Fibroblast of skin of left quadriceps (primary cell): ENCODE measurements at regions not wholly inside any gene's neighbourhood (a gene's known extent, or its start where the extent isn't known, plus 50 kb on each side); places are given as distances from the start of the nearest gene placed in this dataset.
A peak's percentile ranks its signal among the peaks of the same experiment; 100 is the strongest.

Source experiments
- DNase-seq, 2 experiments: peaks; one replicate each; pipeline ENCODE4 v3.0.0-alpha.2; 2013; ENCODE audit warnings: low read depth in 2 of 2

DNA sequence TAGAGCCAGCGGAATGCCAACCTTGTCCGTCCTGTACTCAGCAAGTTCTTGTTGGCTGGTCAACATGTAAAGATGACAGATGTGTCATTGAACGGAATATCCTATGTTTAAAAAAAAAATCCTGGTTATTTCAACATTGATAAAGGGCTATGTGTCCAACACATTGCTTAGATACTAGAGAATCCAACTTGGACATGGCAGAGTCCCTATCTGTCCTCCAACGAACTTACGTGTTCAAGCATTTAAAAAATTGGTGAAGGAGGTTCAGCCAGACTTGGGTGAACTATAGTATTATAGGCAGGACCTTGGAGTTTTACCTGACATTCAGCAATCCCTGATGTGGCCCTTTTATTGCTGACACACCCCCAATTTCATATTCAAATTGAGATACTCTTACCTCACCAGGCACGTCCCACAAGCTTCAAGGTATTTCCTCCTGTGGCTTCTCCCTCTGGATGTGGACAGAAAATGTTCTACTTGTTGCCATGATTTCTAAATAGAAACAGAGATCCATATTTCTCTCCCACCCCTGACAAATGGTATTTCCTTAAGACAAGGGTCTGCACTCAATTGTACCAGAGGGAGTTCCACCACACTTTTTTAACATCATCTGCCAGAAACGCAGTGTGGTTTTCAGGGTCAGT, 207.7 kb upstream of the TPM1 start:
- DNase-seq = no peak

DNA sequence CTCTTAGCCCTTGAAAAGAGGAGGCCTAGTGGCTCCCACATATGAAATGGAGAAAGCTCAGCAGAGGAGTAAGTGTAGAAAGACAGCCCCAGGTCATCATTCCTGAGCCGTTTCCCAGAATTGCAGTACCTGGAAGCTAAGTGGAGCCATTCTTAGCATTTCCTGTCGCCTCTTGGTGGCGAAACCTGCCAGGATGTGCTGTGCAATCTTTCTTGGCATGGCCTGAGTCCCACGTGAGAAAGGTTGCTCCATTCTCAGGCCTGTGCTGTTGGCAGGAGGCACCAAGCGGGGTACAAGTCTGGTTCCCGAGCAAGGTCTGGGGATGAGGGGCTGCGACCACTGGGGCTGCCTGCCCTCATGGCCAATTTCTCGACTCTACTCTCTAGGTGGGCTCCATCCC, 207.2 kb upstream of the TPM1 start:
- DNase-seq = no peak

DNA sequence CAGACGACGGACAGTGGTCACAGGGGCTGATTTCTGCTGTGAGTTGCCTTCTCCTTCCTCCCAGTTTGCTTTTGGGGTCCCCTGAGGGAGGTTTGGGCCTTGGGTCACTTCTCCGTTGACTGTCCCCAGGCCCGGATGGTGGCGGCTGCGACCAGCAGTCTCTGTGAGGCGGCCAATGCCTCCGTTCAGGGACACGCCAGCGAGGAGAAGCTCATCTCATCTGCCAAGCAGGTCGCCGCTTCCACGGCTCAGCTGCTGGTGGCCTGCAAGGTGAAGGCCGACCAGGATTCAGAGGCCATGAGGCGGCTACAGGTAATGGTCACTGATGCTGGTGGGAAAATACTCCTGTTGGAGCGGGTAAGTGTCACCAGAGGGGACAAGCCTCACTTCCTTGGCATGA, 206.8 kb upstream of the TPM1 start:
- DNase-seq = no peak

DNA sequence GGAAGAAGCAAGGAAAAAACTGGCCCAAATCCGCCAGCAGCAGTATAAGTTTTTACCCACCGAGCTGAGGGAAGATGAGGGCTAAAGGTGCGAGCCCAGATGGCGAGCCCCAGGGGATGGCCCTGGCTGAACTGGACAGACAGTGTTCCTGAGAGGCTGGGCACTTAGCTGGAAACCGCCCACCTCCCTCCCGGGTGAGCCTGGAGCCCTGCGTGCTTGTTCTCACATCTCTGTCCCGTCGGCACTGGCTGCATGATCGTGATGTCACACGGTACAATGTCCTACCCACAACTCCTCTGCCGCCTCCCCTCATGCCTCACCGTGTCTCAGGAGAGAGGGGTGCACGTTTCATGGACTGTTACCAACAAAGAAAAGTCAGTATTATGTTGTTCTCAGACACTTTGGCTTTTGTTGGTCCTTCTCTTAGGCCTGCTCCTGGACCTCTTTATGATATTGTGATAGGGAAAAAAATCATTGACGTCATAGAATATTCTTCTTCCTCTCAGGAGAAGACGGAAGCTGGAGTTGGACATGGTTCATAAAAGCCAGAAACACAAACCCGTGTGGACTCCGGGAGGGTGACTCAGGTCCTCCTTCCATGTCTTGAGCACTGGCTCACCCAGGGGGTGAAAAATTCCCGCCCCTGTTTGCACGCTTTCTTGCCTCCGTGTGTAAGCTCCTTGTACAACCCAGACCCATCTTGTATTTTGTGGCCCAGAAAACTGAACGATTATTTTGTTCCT, 201.8 kb upstream of the TPM1 start:
- no peak for DNase-seq

DNA sequence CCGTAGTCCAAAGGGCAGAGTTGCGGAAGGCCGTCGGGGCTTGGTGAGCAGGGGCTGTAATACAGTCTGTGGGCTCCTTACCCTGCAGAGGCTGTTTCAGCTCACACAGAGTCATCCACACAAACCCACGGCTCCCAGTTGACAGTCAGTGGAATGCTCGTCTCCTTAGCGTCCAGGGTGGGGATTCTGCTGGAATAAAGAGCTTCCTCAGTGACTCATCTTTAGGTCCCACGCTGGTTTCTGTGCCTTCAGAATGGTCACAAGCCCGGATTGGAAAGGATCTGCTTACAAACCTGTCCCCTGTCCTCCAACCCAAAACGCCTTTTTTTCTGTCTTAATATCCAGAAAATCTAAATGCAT, 201.3 kb upstream of the TPM1 start:
- no peak for DNase-seq

DNA sequence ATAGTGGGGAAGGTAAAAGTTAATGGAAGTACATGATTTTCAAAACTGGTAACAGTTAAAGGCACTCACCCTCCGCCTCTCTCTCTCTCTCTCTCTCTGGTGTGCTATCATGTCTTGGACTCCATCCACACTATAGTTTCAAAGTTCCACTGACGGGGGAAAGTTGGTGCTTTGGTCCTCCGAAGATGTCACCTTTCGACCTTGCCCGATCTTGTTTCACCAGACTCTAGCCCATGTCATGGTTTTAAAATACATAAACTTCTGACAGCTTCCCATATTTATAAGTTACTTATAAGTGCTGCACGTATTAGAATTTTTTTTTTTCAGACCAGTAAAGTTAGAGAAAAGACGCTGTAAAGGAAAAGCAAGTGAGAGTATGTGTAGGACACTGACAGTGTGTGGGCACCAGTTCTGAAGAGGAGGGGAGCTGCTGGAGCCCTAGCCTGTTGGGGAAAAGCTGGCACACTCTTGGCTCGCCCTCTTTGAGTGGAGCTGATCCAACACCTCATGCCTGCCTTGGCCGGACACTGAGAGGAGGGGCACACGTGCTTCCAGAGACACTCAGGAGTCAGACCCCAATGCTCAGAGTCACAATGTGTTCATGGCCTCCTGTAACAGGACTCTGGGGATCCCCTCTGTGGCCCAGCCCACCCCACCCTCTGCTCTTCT, 200.5 kb upstream of the TPM1 start:
- no peak for DNase-seq

DNA sequence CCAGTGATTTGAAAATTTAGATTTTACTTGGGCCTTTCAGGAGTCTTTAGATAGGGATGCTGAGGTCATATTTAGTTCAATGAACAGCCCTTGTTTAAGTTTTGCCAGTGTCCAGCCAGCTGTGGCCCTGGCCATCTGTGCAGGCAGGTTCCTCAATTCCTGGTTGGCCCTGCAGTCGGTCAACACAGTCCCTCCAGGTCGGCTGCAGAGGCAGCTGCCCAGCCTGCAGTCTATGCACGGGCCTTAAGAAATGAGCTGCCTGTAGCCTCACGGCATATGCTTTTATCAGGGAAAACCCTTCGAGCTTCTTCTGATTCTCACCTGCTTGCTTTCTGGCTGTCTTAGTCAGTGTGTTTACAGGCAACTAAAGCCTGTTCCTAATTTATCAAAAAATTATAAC, 199.2 kb upstream of the TPM1 start:
- no peak for DNase-seq

DNA sequence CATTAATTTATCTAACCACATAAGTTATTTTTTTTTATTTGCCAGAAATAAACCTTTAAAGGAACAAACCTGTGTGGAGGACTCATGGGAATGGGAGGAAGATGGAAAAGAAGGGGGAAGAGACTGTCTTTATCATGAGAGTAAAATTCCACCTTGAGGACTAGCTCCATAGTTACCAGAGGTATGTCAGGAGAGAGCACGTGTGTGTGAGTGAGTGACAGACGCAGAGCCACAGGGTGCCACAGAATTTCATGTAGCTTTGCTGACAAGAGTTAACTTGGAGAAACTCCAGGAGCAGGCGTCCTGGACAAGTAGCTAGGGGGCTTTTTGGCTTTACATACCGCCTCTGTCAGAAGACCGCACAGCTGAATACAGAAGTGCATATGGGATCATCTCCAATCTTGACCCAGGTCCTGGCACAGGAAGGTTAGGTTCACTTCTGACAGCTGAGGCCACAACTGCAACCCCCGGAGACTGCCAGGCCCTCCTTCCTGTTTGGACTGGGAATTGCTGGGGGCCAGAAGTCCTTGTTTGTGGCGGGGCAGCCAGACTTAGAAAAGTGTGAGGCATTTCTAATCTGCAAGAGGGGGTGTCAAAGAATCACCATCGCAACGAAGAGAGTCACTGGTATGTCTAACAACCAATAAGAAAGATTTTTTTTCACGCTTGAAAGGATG, 197.8 kb upstream of the TPM1 start:
- DNase-seq = no peak

DNA sequence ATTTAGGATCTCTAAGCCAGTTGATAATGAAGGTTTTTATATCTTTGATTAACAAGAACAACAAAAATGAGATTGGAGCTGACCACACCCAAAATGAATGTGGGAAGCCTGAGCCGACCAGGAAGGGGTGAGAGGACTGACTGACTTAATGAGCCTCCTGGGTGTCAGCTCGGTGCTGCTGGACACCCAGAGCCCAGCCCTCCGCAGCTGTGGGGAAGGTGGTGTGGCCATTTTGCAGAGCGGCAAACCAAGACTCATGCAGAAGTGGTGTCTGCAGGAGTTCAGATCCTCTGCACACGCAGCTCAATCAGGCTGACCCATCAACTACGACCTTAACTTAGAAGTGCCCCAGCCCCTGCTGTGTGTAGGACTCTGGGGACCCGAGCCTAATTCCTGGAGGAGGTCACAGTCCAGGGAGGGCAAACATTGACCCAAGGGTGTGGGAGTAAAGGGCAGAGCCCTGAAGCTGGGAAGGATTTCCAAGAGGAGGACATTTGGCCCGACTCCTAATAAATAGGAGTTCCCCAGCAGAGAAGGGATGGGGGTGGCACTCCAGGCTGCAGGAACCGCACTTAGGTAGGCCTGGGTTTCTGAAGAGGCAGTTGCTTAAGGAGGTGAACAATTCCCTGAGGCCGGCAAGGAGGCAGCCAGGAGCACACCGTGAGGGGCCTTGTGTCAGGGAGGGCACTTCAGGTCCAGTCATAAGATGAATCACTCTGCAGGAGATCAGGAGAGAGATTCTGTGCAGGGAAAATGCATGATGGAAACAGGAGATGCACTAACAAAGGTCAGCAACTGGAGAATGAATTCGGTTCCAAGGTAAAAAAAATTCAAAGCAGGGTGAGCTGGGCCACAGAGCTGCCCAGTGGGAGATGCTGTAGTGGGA, 197.1 kb upstream of the TPM1 start:
- DNase-seq = no peak

DNA sequence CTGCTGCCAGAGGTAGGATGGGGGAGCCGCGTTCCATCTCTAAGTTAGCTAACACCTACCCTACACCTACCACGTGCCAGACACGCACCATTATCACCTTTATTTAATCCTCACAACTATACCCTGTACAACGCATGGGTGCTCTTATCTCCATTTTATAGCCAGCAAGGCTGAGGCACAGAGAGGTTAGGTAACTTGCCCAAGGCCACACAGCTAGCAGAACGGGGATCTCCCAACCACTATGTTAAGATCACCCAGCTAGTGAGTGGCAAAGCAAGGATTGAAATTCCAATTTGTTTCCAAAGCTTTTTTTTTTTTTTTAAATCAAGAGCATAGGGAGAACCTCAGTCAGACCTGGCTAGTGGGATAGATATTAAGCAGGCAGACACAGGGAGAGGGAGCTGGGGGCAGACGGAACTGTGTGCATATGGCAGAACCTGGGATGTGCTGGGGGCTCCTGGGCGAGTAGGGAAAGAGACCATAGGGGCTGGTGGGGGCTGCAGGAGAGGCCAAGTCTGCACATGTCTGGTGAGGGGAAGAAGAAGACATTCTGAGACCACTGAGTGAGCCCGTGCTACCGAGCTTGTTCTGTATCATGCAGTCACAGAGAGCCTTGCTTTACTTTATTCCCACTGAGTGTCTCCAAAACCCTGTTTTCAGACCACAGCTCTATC, 196.3 kb upstream of the TPM1 start:
- DNase-seq = no peak

DNA sequence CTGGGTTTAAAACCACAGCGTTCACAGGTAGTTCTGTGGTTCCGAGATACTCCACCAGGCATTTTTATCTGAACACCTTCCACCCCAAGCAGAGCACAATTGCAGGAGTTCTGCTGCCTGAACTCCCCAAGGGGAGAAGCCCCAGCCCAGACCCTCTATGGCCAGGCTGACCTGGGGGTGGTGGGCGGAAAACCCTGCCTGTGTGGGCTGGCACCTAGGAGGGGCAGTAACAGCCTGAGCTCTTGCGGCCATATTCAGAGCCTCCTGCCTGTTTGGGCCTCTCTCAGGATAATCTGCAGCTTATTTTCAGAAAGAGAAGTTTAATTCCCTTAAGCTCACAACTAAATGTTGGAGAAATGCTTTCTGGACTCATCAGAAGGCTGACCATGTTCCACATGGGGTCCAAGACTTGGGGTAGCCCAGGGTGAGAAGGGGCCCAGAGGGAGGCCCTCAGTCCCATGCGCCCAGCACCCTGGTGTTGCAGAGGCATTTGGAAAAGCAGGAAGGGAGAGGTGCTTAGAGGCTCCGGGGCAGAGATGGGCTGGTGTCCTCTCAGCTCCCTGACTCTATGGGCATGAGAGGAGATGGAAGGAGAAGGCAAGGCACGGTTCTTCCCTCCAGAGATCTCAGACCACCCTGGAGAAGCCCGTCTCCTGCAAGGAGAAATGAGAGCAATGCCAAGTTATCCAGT, 195.6 kb upstream of the TPM1 start:
- no peak for DNase-seq

DNA sequence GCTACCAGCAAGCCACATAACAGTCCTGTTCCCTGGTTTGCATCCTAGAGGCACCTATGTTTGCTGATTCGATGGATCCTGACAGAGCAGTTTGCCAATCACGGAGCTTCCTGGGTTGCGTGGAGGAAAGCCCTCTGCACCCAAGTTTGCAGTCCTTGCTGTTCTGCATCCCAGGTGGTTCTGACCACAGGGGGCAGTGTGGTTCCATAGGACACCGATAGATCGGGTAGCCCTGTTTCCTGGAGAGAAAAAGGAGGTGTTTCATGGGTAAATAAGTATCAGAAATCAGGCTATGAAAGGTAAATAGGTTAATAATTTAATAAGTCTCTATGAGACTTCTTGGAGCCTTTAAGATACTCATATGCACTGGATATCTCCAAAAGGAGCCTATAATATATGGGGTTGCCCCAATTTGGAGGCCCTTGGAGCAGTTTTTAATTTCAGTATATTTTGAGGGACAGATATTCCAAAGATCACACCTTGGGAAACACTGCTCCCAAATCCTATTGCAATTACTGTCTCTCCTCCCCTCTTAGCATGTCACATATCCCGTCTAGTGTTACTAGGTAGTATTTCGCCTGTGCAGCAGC, 194.6 kb upstream of the TPM1 start:
- DNase-seq = peak in 1 of 2 experiments; percentile 20

DNA sequence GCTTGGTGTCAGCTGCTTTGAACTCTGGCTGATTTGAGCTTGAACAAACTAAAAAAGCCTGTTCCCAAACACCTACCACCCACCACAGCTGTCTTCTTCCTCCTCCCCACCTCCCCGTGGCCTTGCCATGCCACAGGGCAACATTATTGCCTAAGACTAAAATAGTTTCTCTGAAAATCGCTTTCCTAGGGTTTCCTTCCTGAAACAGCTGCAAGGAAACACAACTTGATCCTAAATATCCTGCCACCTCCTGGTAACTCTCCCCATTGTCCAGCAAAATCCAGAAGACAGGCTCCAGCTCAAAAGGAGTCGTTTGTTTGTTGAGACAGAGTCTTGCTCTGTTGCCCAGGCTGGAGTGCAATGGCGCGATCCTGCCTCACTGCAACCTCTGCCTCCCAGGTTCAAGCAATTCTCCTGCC, 193.9 kb upstream of the TPM1 start:
- DNase-seq = no peak

DNA sequence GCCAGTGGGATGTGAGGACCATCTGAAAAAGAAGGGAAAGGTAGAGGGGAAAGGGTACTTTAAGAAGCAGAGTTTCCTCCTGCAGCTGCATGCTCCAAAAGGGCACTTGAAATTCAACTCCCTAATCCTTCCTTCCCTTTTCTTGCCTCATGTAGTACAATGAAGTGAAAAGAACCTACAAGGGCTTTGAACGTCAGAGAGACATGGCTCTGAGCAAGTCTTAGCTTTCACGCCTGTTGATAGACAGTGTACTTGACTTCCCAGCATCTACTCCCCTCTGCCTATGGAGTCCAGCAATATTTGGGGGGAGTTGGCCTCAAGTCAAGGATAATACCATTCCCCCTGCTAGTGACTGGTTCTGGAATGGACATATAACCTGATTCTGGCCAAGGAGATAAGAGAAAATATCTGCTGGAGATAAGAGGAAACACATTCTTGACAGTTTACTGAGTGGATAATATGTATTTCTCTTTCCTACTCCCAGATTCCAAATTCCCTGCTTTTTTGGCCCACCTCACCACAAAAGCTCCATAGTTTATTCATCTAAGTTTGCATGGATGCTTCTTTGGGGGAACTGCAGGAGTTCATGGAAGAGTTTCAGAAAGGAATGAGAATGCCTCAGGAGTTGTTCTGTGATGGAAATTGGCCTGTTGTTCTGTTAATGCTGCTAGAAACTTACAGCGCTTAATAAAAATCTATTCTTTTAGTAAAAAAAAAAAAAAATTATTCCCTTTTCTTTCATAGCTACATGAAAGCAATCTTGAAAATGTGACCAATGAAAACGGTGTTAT, 193.0 kb upstream of the TPM1 start:
- DNase-seq = no peak

DNA sequence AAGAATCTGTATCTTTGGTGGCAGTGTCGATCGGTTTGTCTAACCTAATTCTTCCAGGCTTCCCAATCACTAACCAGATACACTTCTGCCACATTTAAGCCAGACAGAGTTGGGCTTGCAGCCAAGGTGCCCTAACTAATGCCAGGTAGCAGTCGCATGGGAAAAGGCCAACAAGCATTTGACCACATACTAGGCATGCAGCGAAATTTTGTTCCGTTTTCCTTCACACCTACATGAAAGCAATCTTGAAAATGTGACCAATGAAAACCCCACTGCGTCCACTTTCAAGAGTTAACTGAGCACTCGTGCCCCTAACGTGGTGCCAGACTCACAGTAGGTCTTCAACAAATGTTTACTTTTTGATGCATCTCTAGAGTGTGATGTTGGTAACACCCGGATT, 192.2 kb upstream of the TPM1 start:
- DNase-seq = no peak

DNA sequence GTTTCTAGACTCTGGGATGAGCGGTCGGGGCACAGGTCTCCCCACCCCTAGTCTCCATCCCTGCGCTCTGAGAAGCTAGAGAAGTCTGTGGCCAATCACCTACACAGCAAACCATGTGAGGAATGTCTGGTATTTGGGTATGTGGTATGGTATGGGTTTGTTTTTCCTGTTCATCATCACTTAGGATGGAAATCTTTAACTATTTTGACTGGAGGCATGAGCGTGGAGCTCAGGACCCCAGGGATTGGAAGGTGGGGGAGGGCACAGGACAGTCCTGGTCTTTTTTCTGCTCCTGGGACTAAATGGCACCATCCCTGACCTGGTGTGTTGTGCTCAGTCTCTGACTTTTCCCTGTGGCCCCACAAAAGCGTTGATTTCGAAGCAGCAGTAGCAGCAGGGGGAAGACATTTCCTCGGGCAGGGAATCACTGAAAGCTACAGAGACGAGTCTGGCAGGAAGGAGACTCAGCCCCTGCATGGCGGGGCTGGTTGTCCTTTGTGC, 191.7 kb upstream of the TPM1 start:
- DNase-seq = peak; percentile 85

DNA sequence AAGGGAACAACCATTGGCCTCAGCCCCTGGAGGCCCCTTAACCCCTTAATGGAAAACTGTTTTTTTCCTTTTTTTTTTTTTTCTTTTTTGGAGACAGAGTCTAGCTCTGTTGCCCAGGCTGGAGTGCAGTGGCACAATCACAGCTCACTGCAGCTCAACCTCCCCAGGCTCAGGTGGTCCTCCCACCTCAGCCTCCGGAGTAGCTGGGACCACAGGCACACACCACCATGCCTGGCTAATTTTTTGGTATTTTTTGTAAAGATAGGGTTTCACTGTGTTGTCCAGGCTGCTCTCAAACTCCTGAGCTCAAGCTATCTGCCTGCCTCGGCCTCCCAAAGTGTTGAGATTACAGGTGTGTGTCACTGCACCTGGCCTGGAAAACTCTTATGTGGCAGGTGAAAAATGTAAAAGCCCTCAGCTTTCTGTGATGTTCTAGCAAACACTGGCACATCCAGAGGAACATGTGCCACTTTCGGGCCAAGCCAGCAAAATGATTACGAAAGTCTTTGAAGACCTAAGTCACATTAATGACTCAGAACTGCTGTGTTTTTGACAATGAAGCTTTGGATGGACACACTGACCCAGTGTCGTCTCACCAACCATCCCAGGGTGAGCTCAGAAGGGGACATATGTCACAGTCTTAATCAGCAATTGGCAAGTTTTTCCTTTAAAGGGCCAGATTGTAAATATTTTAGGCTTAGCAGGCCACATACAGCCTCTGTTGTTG, 189.3 kb upstream of the TPM1 start:
- no peak for DNase-seq

DNA sequence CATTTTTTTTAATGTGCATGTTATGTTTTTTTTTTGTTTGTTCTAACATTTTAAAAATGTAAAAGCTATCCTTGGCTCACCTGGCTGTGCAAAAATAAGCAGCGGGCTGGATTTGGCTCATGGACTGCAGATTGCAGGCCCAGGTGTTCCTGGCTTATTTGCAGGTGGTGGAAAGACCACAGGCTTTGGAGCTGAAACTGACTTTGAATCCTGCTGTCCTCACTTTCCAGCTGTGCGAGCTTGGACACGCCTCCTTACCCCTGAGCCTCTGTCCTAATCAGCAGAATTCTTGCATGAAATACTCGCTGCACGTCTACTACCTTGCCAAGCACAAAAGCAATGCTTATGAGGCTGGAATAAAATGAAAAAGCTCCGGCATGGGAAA, 188.7 kb upstream of the TPM1 start:
- DNase-seq = no peak
